ENCODE measurements at regions not wholly inside any gene's neighbourhood (a gene's known extent, or its start where the extent isn't known, plus 50 kb on each side); places are given as distances from the start of the nearest gene placed in this dataset.

- no peaks in the 10 kb centered on the region for H3K79me2 ChIP-seq (replicated peaks; ENCODE audit: insufficient read depth)
Measured at GRCh38 chr9:13811876-13812275, 502.1 kb downstream of the NFIB start.

GRCh38 chr9:13810510-13810909 lies 503.4 kb downstream of the NFIB start:
- H4K20me1 ChIP-seq (replicated peaks; ENCODE audit: insufficient read depth), result no peaks in the 10 kb centered on the region
- H3K4me2 ChIP-seq, result no peak overlapping the region
- Mint-ChIP-seq H3K36me3 (ENCODE audit: low read depth) (no peaks in the 10 kb centered on the region), H3K27ac (no peak overlapping the region), H3K27me3 (ENCODE audit: insufficient read depth, low read depth, poor library complexity) (peaks cover 1% of the 10 kb centered on the region), H3K9me3 (no peaks in the 10 kb centered on the region; the same call in 2 of the 3 replicates), H3K4me1 (no peaks in the 10 kb centered on the region), H3K4me3 (no peak overlapping the region)
- H3K9me2 ChIP-seq (ENCODE audit: insufficient read depth), result peaks cover 23% of the 10 kb centered on the region
- no peak overlapping the region for H3K27ac ChIP-seq (ENCODE audit: low read depth)
- TF ChIP-seq CREB1 (CRISPR knock-in tag; IDR thresholded peaks at IDR 0.05; ENCODE audit: low read depth), result no peak
- H2AFZ ChIP-seq, result no peak overlapping the region
- no peaks in the 10 kb centered on the region for H3K27me3 ChIP-seq (ENCODE audit: insufficient read depth)
- H3K79me2 ChIP-seq (replicated peaks; ENCODE audit: insufficient read depth), result no peaks in the 10 kb centered on the region
- no peak overlapping the region for H3K4me3 ChIP-seq
- no peak for ATAC-seq
- H3K36me3 ChIP-seq (ENCODE audit: insufficient read depth), result no peaks in the 10 kb centered on the region
- no peak for DNase-seq (ENCODE audit: low spot score)
- H3K4me1 ChIP-seq (ENCODE audit: insufficient read depth), result no peaks in the 10 kb centered on the region
- no peaks in the 10 kb centered on the region for H3F3A ChIP-seq (replicated peaks; ENCODE audit: low read depth)

More at GRCh38 chr9:13811876-13812275, 502.1 kb downstream of the NFIB start:
- H3K4me3 Mint-ChIP-seq, result no peak overlapping the region
- ATAC-seq (no peak), DNase-seq (ENCODE audit: low spot score) (no peak)
- H3K27ac ChIP-seq (ENCODE audit: low read depth), result no peak overlapping the region
- no peak overlapping the region for H3K4me2 ChIP-seq
- H3K4me1 Mint-ChIP-seq, result no peaks in the 10 kb centered on the region
- no peaks in the 10 kb centered on the region for H3F3A ChIP-seq (replicated peaks; ENCODE audit: low read depth)
- H3K4me3 ChIP-seq, result no peak overlapping the region
- H4K20me1 ChIP-seq (replicated peaks; ENCODE audit: insufficient read depth), result no peaks in the 10 kb centered on the region
- H3K27me3 ChIP-seq (ENCODE audit: insufficient read depth), result no peaks in the 10 kb centered on the region
- H3K36me3 Mint-ChIP-seq (ENCODE audit: low read depth), result no peaks in the 10 kb centered on the region
- H3K27me3 Mint-ChIP-seq (ENCODE audit: insufficient read depth, low read depth, poor library complexity), result peaks cover 1% of the 10 kb centered on the region
- H3K9me2 ChIP-seq (ENCODE audit: insufficient read depth), result peaks cover 23% of the 10 kb centered on the region
- H3K36me3 ChIP-seq (ENCODE audit: insufficient read depth), result no peaks in the 10 kb centered on the region
- no peak overlapping the region for H2AFZ ChIP-seq
- no peaks in the 10 kb centered on the region for H3K4me1 ChIP-seq (ENCODE audit: insufficient read depth)
- H3K9me3 Mint-ChIP-seq, result no peaks in the 10 kb centered on the region; the same call in 2 of the 3 replicates
- no peak for TF ChIP-seq EZH2phosphoT487 (IDR thresholded peaks at IDR 0.05; ENCODE audit: unreplicated experiment)
- no peak for TF ChIP-seq ETS1 (IDR thresholded peaks at IDR 0.05)
- TF ChIP-seq POLR2AphosphoS5 (IDR thresholded peaks at IDR 0.05; ENCODE audit: low read depth), result no peak
- no peak for TF ChIP-seq NANOG (IDR thresholded peaks at IDR 0.05; ENCODE audit: borderline replicate concordance)
- no peak for TF ChIP-seq CREB1 (CRISPR knock-in tag; IDR thresholded peaks at IDR 0.05; ENCODE audit: low read depth)
- no peak for TF ChIP-seq CTCF (conservative IDR thresholded peaks at IDR 0.05; ENCODE audit: low read depth in 2 of 2)
- TF ChIP-seq JUNB (IDR thresholded peaks at IDR 0.05; ENCODE audit: unreplicated experiment), result no peak
- H3K27ac Mint-ChIP-seq, result no peak overlapping the region

GRCh38 chr9:13809401-13809800 lies 504.5 kb downstream of the NFIB start:
- Mint-ChIP-seq H3K4me1 (no peaks in the 10 kb centered on the region), H3K36me3 (ENCODE audit: low read depth) (no peaks in the 10 kb centered on the region), H3K4me3 (no peak overlapping the region), H3K9me3 (no peaks in the 10 kb centered on the region), H3K27ac (no peak overlapping the region), H3K27me3 (ENCODE audit: insufficient read depth, low read depth, poor library complexity) (peaks cover 1% of the 10 kb centered on the region)
- Histone ChIP-seq H3K36me3 (ENCODE audit: insufficient read depth) (no peaks in the 10 kb centered on the region), H3K4me1 (ENCODE audit: insufficient read depth) (no peaks in the 10 kb centered on the region), H4K20me1 (replicated peaks; ENCODE audit: insufficient read depth) (no peaks in the 10 kb centered on the region), H3K27me3 (ENCODE audit: insufficient read depth) (no peaks in the 10 kb centered on the region), H3K79me2 (replicated peaks; ENCODE audit: insufficient read depth) (no peaks in the 10 kb centered on the region), H3K4me3 (no peak overlapping the region), H3K27ac (ENCODE audit: low read depth) (no peak overlapping the region), H3K9me2 (ENCODE audit: insufficient read depth) (peaks cover 23% of the 10 kb centered on the region), H2AFZ (no peak overlapping the region), H3K4me2 (no peak overlapping the region), H3F3A (replicated peaks; ENCODE audit: low read depth) (no peaks in the 10 kb centered on the region)
- ATAC-seq, result no peak
- DNase-seq (ENCODE audit: low spot score), result no peak
- no peak for TF ChIP-seq ZNF114 (CRISPR knock-in tag; IDR thresholded peaks at IDR 0.05)
- no peak for TF ChIP-seq EZH2 (IDR thresholded peaks at IDR 0.05; ENCODE audit: low read depth, unreplicated experiment)
- TF ChIP-seq NANOG (IDR thresholded peaks at IDR 0.05; ENCODE audit: borderline replicate concordance), result no peak
- no peak for TF ChIP-seq CTCF (conservative IDR thresholded peaks at IDR 0.05; ENCODE audit: low read depth in 2 of 2)

Data from GM23338 (cell line).